SIG-M5 treated with dmso at 0.1 percent for 504 hours (cell line): ENCODE measurements at regions not wholly inside any gene's neighbourhood (a gene's known extent, or its start where the extent isn't known, plus 50 kb on each side); places are given as distances from the start of the nearest gene placed in this dataset.

ENCODE experiments used
- DNase-seq: peaks from one replicate; lab custom pipeline; 2025; ENCODE audit not compliant: unreplicated experiment; lab: John Stamatoyannopoulos, UW

DNA sequence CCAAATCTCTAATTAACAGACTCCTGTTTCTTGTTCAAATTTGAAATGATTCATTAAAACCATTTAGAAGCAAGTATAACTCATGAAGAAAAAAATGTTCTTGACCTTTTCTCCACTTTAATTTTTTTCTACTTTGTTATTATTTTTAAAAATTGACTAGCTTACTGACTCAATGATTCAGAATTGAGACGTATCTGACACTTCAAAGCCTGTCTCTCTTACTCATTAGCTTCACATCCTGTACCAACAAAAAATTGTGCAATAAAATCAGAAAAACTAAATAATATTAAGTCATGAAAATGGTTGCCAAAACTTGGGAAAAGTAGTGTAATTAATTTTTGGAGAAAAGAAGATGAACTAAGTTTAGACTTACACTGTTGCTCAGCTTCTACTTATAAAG, 331.2 kb downstream of the SLC16A7 start:
- DNase-seq, result no peak

DNA sequence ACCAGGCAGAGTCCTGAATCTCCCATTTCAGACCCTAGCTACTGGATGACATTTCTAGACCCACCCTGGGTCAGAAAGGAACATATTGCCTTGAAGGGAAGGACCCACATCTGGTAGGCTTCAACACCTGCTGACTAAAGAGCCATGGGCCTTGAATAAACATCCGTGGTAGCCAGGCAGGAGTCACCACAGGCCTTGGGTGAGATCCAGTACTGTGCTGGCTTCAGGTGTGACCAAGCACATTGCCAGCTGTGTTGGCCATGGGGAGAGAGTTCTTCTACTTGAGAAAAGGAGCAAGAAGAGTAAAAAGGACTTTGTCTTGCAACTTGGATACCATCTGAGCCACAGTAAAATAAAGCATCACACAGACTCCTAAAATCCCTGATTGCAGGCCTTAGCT, 332.6 kb downstream of the SLC16A7 start:
- no peak for DNase-seq

DNA sequence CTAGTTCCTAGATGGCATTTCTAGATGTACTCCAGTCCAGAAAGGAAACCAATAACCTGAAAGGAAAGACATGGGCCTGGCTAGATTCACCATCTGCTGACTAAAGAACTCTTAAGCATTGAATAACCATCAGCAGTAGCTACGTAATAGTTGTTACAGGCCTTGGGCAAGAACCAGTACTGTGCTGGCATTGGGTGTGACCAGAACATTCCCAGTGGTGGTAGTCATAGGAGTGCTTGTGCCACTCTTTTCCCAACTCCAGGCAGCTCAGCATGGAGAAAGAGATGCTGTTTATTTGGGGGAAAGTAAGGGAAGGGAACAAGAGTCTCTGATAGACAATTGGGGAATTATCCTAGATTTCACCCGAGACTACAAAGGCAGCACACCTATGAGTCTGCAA, 333.3 kb downstream of the SLC16A7 start:
- DNase-seq, result no peak

DNA sequence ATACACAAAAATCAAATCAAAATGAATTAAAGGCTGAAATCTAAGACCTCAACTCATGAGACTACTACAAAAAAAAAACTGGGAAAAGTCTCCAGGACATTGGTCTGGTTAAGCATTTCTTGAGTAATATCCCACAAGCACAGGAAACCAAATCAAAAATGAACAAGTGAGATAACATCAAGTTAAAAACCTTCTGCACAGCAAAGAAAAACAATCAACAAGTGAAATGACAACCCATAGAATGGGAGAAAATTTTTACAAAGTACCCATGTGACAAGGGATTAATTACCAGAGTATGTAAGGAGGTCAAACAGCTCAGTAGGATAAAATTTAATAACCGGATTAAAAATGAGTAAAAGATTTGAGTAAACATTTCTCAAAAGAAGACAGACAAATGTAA, 338.7 kb downstream of the SLC16A7 start:
- no peak for DNase-seq

DNA sequence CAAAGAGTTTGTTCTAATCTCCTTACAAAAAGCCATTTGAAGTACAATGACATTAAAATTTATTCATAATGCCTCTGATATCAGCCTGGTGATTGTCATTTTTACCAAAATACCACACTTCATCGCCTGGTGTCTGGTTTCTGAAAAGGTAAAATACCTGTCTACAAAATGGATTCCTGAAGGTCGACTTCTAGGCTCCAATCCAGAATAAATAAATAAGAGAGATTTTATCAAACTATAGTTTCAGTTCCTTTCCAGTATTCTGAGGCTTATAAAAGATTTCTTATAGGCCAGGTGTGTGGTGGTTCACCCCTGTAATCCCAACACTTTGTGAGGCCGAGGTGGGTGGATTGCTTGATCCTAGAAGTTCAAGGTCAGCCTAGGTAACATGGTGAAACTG, 340.7 kb downstream of the SLC16A7 start:
- DNase-seq, result no peak

DNA sequence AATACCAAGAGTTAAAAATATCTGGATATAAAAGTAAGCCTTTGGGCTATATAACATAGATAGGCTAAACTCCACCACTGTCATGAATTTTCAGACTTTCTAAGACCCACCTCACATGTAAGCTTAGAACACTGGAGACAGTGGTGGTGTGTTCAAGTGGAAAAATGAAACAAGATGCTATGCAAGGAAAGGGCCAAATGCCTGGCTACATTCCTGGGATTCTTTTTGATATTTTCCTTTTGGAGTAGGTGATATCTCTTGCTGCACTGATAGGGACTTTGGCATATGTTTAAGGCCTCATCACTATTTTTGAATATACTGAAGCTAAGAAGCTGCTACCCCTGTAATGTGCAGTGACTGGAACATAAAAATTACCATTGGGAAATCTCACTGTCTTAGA, 341.3 kb downstream of the SLC16A7 start:
- DNase-seq, result no peak

DNA sequence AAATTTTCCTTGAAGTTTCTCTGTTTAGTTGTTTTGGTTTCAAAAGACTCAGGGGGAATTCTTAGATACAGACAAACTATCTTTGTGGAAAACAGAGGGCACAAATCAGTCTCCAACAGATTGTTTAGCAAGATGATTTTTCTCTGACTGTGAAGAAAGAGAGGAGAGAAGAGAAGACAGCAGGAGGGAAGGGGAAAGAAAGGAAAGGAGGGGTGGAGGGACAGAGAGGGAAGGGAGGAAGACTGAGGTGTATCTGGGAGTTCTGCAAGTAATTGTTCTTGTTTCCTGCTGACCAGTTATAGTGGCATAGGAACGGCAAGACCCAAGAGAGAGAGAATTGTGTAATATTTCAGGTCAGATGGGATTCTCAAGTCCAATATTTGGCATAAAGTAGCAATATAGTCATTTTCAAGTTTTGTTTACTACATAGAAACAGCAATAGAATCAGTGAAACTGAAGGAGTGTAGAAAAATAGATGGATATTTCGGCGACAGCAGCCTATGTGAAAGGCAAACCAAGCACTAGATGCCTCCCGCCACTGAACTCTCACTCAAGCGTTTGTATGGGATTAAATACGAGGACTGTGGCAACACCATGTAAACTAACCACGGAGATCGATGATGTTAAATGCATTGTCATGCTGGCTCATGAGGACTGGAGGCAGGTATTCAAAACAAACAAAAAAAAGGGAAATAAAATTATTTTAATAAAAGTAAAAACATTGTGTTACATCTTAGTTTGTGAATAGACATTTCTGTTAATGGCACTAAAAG, 342.5 kb downstream of the SLC16A7 start:
- DNase-seq, result no peak

DNA sequence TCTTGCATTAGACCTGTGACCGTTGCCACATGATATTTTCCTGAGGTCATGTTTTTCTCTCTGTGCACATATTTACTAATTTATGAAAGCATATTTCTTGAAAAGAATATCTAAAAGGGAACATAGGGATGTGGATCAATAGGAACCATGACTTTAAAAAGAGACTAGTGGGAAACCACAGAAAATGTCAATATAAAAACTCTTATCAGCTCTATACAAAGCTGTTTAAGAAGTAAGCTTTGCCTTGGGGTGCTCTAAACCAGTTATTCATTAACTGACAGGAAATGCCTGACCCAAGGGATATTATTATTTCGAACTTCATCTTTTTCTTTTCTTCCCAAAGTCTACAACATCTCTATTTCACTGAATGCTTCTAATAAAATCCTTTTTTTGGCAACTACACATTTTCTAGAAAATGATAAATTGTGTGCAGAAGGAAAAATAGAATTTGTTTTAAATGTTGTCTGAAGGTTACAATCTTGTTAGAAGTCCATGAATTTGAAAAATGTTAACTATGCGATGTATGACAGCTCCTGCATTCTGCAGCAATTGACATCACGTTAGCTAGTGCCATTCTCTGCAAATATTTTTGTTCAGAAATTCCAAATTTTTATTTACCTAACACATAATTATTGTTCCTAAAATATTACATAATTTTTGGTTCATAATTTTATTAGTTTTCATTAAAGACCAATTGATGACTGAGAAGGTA, 345.0 kb downstream of the SLC16A7 start:
- DNase-seq, result no peak

DNA sequence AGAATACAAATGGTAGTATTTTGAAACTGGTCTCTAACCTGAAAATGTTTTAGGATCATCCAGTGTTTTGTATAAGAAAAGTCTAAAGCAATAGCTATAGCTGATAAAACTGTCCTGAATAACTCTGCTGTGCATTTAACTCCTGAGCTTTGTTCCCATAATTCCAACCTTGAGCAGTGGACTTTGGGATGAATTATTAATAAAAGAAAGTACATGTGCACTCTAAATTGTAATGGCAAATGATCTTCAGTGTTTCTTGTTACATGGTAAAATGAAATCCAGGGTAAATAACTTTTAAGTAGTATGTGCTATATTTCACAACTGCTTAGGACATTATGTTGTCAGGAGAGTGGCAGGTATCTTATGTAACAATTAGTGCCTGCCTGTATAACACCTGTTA, 345.6 kb downstream of the SLC16A7 start:
- no peak for DNase-seq

DNA sequence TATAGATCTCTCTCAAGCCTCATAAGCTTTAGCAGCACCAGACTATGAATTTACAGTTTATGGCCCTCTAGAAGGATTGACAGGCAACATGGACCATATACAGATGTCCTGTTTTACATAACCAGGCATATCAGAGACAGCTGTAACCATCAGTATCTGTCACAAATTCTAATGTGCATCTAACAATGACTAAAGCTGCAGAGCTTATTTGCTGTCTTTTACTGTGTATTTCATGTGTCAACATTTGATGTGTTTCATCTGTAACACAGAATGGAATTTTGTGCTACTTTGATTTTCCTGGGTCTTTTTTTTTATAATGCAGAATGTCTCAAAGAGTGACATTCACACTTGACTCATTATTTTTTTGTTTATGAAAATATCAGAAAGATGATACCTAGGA, 348.3 kb downstream of the SLC16A7 start:
- DNase-seq, result no peak

DNA sequence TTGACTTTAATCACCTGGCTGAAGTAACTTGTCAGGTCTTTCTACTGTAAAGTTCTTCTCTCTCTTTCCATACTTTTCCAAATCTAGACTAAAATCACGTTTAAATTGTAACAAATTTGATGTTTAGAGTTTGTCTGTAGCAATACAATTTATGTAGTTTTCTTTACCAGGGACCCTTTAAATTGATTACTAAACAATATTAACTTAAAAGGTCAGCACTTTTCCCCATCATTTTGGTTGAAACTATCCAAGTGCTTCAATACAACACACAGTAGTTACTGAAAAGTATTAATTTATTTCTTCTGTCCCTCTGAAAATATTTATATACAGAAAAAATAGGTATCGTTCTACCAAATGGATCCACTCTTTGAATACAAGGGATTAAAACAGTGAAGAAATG, 350.8 kb downstream of the SLC16A7 start:
- DNase-seq, result no peak

DNA sequence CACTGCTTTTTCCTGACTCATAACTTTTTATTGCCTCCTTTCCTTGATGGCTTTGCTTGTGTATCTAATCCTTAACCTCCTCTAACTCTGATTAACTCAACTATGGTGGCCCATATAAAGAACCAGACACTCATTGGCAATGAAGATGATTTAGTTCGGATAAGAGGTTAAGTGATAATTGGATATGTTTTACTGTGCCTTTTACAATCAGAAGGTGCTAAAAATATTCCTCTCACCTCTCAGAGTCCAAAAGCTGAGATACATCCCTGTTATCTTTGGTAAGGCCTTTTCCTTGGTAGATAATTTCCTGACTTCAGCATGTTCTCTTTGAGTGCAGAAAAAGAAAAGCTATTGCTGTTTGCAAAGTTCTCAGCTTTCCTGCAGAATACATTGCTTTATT, 367.7 kb downstream of the SLC16A7 start:
- DNase-seq, result no peak

DNA sequence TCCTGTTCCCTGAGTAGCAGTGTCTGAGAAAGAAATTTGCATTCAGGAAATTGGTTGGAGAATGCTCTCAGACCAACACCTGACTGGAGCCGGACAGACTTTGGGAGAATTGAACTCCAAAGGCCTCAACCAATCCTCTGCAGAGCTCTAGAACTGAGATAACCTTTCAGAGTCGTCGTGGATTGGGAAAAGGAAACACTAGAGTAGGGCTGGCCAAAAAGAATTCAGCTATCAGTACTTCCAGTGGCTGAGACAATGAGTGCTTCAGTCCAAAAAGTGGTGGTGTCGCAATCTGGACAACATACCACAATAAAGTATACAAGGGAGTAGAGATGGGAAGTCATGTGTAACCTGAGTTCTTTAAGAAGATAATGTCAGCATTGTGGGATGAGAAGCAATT, 377.1 kb downstream of the SLC16A7 start:
- no peak for DNase-seq

DNA sequence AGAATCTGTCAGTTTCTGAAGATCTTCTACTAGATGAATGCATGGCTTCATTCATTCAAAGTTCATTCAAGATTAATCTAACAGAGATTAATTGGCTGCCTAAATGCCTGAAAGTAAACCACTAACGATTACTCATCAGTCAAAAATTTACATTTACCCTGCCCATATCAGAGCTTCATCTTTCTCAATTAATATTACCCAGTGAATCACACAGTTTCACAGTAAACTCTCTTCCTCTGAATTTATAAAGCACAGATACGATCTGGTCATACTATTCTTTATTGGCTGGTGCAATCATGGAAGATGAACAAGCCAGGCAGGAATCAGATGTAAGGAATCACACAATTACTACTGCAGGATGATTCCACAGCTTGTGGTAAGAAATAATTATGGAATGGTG, 377.7 kb downstream of the SLC16A7 start:
- DNase-seq, result no peak

DNA sequence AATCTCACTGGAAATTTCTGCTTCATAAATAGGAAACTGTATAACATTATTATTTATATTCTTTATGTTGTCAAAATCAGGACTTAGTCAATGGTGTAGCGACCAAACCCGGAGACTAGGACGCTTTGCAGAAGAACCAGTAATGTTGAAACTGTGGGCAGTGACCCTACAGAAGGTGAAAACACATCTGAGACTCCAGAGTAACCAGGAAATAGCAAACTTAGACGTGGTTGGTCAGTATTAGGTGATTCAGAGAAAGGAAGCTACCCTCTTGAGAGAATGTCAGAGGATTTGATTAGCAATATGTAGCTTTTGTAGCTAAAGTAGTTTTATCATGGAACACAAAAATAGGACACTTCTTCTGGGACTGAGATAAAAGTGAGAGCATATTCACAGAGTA, 381.9 kb downstream of the SLC16A7 start:
- no peak for DNase-seq

DNA sequence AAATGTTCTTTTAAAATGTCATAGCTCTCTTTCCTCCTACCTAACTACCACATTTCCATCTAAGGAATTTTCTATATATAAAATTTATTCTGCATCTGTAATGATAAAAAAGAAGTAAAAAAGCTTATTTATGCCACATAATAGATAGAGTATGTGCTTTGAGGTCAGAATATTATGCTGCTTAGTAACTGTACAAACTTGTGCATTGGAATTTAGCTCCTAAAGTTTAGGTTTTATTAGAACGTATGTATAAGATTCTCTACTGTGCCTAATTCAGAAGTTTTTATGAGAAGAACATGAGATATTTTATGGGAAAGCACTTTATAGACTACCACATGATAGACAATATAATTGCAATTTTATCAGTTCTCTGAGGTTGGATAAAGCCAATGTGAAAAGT, 384.6 kb downstream of the SLC16A7 start:
- no peak for DNase-seq

DNA sequence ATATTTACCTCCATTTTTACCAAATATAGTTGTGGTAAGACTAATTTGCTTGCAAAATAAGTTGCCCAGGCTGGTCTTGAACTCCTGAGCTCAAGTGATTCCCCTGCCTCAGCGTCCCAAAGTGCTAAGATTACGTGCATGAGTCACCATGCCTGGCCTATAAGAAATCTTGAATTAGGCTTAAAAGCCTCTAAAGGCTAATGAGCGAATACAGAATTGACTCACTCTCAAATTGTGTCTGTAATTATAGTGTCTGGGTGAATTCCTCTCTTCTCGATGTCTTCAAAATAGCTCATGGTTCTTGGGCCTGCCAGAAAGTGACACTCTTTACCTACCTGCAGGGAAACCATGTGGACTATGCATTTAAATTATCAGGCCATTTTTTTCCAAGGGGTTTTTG, 403.5 kb downstream of the SLC16A7 start:
- no peak for DNase-seq

DNA sequence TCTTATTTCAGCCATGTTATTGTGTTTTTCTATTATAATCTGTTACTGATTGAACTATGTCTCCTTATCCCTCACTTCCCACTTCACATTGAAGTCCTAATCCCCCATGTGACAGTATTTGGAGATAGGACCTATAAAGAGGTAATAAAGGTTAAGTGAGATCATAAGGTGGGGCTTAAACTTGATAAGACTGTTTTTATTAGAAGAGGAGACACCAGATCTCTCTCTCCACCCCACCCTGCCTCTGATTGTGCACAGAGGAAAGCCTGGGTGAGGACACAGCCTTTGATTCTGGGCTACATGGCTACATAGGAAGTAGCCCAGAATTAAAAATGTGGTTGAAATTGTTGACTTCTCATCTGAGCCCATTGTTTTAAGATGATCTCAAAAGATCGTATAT, 414.7 kb downstream of the SLC16A7 start:
- no peak for DNase-seq

DNA sequence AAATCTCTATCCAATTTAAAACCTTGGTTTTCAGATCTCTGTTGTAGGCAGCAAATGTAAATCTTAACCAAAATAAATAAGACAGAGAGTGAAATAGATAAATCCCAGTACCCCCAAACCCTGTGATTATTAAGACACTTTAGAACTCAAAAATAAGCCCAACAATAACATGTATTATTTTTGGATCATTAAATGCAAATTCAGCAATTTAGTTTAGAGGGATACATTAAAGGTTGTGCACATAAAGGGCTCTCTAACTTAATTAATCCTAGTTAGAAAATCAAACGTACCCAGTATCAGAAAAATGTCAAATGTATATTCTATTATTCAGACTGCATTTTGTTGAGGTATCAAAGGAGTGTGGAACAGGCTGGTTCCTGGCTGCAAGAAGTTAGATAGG, 416.8 kb downstream of the SLC16A7 start:
- DNase-seq, result no peak

DNA sequence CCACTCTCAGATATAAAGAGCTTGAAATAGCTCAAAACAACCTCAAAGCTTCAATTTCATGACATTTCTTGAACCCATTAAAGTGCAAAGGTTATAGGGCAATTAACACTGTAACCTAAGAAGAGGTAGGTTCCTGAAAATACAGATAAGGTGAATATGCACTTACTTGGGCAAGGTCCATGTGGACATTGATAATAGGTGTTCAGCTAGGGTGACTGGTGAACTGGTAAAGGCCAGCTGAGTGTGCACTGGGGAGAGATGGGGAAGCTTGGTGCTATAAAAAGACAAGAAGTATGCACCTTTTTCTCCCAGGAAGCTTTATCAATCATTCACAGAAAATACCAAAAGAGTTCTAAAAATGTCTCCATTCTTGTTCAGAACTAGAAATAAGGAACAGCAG, 418.6 kb downstream of the SLC16A7 start:
- no peak for DNase-seq

DNA sequence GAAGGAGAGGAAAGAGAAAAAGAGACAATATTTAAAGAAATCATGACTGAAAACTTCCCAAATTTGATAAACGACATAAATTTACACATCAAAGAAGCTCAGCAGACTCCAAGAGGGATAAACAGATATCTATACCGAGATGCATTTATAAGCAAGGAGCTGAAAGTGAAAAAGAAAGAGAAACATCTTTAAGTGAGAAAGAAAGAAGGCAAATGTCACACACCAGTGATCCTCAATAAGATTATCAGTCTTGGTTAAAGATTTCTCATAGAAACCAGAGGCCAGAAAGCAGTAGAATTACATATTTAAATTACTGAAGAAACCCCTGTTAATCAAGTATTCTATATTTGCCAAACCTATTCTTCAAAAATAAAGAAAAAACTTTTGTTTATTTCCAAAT, 424.2 kb downstream of the SLC16A7 start:
- no peak for DNase-seq

DNA sequence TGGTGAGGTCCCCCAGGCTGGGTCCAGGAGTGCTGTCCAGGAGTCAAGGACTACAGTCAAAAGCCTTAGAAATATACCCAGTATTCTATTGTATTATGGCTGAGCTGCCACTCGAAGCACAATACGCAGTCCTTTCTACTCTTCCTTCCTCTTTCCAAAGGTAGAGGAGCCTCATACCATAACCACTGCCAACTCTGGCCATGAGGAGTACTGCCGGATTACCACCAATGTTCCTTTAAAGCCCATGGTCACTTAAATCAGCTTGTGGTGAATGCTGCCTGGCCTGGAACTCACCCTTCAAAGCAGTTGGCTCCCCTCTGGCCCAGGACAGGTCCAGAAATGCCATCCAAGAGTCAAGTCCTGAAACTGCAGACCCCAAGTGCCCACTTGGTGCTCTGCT, 425.4 kb downstream of the SLC16A7 start:
- no peak for DNase-seq

DNA sequence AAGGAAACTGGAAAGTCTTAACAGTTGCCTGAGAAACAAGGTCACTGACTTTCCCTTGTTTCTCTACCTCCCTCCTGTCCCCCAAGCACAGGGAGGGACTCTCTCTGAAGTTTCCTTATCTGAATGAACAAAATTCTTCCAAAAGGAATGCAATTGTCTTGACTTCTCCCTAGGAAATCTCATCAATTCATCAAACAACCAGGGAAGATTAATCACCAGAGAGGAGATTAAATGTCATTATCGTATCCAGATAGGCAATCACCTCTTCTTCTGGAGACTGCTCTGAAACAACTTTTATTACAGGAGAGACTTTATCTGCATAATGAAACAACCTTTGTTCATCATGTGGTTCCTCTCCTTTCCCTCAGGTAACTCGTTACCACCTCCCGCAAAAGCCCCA, 431.4 kb downstream of the SLC16A7 start:
- no peak for DNase-seq
